Esophagus muscularis mucosa (tissue), 4 donors: ENCODE measurements at regions not wholly inside any gene's neighbourhood (a gene's known extent, or its start where the extent isn't known, plus 50 kb on each side); places are given as distances from the start of the nearest gene placed in this dataset.

Experiments used
- DNase-seq: peaks from one replicate; pipeline ENCODE4 v3.0.0-alpha.2; 2017; ENCODE audit errors: extremely low spot score
- H3K27ac ChIP-seq, 4 donors: fragments of 200-600 bp; sonication (generic); replicated peaks in 1 of 4; 1 replicate in 3 of 4; 2 replicates in 1 of 4; pipeline ENCODE4 v1.5.1; 2016 to 2019; ENCODE audit warnings: mild to moderate bottlenecking in 1 of 4
- H3K27me3 ChIP-seq, 4 donors: fragments of 200-600 bp; sonication (generic); one replicate each; pipeline versions ENCODE4 v1.5.1 to v1.6.0; 2016 to 2019
- H3K36me3 ChIP-seq, 4 donors: fragments of 200-600 bp; sonication (generic); one replicate each; pipeline ENCODE4 v1.5.1; 2016 to 2019
- H3K4me1 ChIP-seq, 4 donors: fragments of 200-600 bp; sonication (generic); one replicate each; pipeline ENCODE4 v1.5.1; 2016 to 2019
- H3K4me3 ChIP-seq, 4 donors: fragments of 200-600 bp; sonication (generic); 1 replicate in 2 of 4; 2 replicates in 2 of 4; pipeline ENCODE4 v1.5.1; 2016 to 2019; ENCODE audit warnings: mild to moderate bottlenecking in 4 of 4, moderate library complexity in 1 of 4
- H3K9me3 ChIP-seq, 4 donors: fragments of 200-600 bp; sonication (generic); 1 replicate in 3 of 4; 2 replicates in 1 of 4; pipeline ENCODE4 v1.5.1; 2016 to 2019
- EP300 ChIP-seq: sonication (generic); formaldehyde crosslinking; IDR thresholded peaks from one replicate; pipeline ENCODE4 v1.6.1; 2017; ENCODE audit warnings: antibody characterized with exemption
- POLR2A ChIP-seq: fragments of 450-650 bp; IDR thresholded peaks from one replicate; pipeline ENCODE4 v1.6.1; 2017; ENCODE audit warnings: antibody characterized with exemption, moderate library complexity, mild to moderate bottlenecking, low read depth
- POLR2AphosphoS5 ChIP-seq, 2 donors: sonication (generic); formaldehyde crosslinking; IDR thresholded peaks; one replicate each; pipeline ENCODE4 v1.6.1; 2017; ENCODE audit warnings: antibody characterized with exemption in 2 of 2
- WGBS: methylation state at CpG from one replicate; pipeline ENCODE4 v1.1.5; 2018; 5-methylcytosine and 5-hydroxymethylcytosine counted together
- intact Hi-C: fragments of 100-400 bp; cut with DNase I; formaldehyde crosslinking; loops from one replicate; pipeline ENCODE4 v1.15.1; 2023
- TF ChIP-seq, protein P1 (sequence below), 3 experiments: fragments of 200-600 bp in 2 of 3; fragments of 450-650 bp in 1 of 3; sonication (generic) in 2 of 3; IDR thresholded peaks; one replicate each; pipeline ENCODE4 v1.5.1; 2017 to 2019; ENCODE audit warnings: antibody characterized with exemption in 3 of 3, mild to moderate bottlenecking in 2 of 3, moderate library complexity in 1 of 3

DNA sequence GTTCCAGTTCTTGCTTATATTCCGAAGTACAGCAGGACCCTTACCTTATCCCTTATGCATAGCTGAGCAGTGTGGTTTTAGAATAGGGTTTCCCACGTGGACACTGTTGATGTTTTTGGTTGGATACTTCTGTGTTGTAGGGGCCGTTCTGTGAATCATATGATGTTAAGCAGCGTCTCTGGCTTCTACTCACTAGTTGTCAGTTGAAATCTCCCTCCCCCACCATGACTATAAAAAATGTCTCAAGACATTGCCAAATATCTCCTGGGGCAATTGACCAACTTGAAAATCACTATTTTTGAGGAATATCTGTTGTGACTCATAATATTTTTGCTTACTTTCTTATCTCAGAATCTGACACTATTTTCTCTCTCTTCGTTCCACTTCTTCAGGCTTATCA, 713.7 kb downstream of the TSN start:
- TF ChIP-seq POLR2A = no peak
- no peak for TF ChIP-seq POLR2AphosphoS5 (IDR thresholded peaks at IDR 0.05)
- TF ChIP-seq, protein P1, sequence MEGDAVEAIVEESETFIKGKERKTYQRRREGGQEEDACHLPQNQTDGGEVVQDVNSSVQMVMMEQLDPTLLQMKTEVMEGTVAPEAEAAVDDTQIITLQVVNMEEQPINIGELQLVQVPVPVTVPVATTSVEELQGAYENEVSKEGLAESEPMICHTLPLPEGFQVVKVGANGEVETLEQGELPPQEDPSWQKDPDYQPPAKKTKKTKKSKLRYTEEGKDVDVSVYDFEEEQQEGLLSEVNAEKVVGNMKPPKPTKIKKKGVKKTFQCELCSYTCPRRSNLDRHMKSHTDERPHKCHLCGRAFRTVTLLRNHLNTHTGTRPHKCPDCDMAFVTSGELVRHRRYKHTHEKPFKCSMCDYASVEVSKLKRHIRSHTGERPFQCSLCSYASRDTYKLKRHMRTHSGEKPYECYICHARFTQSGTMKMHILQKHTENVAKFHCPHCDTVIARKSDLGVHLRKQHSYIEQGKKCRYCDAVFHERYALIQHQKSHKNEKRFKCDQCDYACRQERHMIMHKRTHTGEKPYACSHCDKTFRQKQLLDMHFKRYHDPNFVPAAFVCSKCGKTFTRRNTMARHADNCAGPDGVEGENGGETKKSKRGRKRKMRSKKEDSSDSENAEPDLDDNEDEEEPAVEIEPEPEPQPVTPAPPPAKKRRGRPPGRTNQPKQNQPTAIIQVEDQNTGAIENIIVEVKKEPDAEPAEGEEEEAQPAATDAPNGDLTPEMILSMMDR (IDR thresholded peaks at IDR 0.05) = no peak
- no peak for TF ChIP-seq EP300
- Histone ChIP-seq H3K27me3 (no peaks in the 10 kb centered on the region), H3K4me3 (no peak overlapping the region), H3K4me1 (no peaks in the 10 kb centered on the region), H3K36me3 (no peaks in the 10 kb centered on the region), H3K27ac (no peak overlapping the region), H3K9me3 (no peaks in the 10 kb centered on the region)
- no peak for DNase-seq
- WGBS = 80% methylated on average over 5 of the region's 5 CpGs
- intact Hi-C loops = no loop called here

DNA sequence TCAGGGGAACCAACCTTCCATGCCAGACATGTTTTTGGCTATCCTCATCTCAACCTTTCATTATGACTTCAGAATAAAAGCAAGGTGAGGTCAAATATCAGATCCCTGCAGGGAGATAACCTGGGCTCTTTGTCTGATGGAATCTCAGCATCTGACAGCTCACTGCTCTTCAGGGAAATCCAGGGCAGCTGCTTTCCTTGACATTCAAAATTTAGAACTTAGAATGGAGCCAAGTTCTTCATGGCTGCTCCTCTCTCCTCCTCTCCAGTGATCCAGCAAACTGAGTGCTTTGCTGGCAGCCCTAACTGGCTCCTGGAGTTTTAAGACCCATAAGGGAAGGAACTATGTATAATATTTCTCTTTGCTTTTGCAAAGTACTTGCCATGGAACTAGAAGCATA, 716.3 kb downstream of the TSN start:
- Histone ChIP-seq H3K36me3 (no peaks in the 10 kb centered on the region), H3K4me3 (no peak overlapping the region), H3K27me3 (no peaks in the 10 kb centered on the region), H3K27ac (no peak overlapping the region), H3K4me1 (no peaks in the 10 kb centered on the region), H3K9me3 (no peaks in the 10 kb centered on the region)
- TF ChIP-seq, protein P1 (IDR thresholded peaks at IDR 0.05) = no peak
- TF ChIP-seq POLR2A = no peak
- TF ChIP-seq EP300 = no peak
- no peak for TF ChIP-seq POLR2AphosphoS5 (IDR thresholded peaks at IDR 0.05)
- DNase-seq = no peak
- intact Hi-C loops = no loop called here

DNA sequence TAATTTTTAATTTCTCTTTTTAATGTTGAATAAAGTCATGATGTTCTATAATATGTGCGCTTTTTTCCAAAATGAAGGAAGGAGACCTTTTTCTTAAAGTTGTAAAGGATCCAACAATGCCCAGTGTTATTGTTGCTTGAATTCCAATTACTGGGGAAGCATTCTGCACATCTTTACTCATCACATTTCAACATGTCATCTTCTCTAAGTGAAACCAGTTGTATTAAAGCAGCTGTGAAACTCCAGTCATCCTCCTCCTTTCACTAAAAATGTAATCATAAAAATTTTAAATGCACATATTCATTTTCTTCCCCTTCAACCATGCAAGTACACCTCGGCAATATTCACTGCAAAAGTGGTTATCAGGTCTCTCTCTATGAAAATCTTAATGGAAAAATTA, 722.7 kb downstream of the TSN start:
- Histone ChIP-seq H3K27ac (no peak overlapping the region), H3K4me1 (no peaks in the 10 kb centered on the region), H3K9me3 (no peaks in the 10 kb centered on the region), H3K27me3 (no peaks in the 10 kb centered on the region), H3K4me3 (no peak overlapping the region), H3K36me3 (no peaks in the 10 kb centered on the region)
- intact Hi-C loops = no loop called here
- DNase-seq = no peak
- WGBS = 69% methylated on average over 2 of the region's 2 CpGs
- TF ChIP-seq, protein P1 (IDR thresholded peaks at IDR 0.05) = no peak
- TF ChIP-seq POLR2A (no peak), POLR2AphosphoS5 (IDR thresholded peaks at IDR 0.05) (no peak), EP300 (no peak)

DNA sequence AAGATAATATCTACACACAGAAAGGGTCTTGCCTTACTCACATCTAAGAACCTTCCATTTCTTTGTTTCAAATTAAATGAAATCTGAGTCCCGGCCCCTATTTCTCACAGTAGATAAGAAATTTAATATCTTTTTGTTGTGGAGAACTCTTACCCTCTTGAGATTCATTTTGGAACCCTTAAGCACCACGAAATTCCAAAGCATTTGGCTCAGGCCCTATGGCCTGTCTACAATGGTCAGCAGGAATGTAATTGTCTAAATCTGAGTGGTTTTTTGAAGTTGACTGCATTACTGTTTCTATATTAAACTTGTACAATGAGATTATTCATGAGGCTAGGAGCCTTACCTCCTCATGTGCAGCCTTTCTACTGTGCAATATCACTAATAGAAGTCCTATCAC, 723.3 kb downstream of the TSN start:
- H3K27me3 ChIP-seq = no peaks in the 10 kb centered on the region
- no peaks in the 10 kb centered on the region for H3K9me3 ChIP-seq
- no peak overlapping the region for H3K27ac ChIP-seq
- no peaks in the 10 kb centered on the region for H3K4me1 ChIP-seq
- WGBS = 56% methylated on average over 2 of the region's 2 CpGs
- intact Hi-C loops = no loop called here
- no peak for DNase-seq
- H3K4me3 ChIP-seq = no peak overlapping the region
- TF ChIP-seq EP300 (no peak), POLR2A (no peak), POLR2AphosphoS5 (IDR thresholded peaks at IDR 0.05) (no peak)
- TF ChIP-seq, protein P1 (IDR thresholded peaks at IDR 0.05) = no peak
- H3K36me3 ChIP-seq = no peaks in the 10 kb centered on the region

DNA sequence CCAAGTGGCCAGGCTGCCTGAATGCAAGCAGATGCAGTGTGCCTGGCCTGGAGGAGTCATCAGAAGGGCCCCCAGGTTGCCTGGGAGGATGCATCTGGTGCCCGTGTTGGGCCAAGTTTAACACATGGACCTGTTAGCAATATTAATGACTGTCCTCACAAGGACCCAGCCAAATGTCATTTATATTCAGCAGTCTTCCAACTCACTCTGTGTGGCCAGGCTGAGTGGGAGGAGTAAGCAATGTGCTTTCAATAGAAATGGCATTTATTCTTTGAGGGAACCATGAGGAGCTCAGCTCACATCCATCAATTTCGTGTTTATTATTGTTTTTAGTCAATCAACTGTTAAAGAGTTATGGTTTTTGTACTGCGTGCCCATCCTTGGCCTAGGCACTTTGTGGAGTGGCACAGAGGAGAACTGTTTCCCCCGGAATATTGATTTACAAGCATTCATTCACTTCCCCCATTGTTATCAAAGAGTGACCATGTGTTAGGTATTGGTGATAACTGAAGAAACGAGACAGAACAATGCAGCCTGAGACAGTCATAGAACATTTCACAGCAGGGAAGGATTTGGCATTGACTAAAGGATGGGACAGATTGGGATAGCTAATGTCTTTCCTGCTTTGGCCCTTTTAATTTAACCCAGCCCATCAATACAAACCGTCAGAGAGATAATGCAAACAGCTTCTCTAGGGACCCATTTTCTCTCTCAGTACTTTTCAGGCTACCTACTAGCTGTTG, 725.2 kb downstream of the TSN start:
- TF ChIP-seq EP300 (no peak), POLR2A (no peak), POLR2AphosphoS5 (IDR thresholded peaks at IDR 0.05) (no peak)
- TF ChIP-seq, protein P1 (IDR thresholded peaks at IDR 0.05) = no peak
- Histone ChIP-seq H3K36me3 (no peaks in the 10 kb centered on the region), H3K9me3 (no peaks in the 10 kb centered on the region), H3K4me3 (no peak overlapping the region), H3K27me3 (no peaks in the 10 kb centered on the region), H3K27ac (no peak overlapping the region), H3K4me1 (no peaks in the 10 kb centered on the region)
- no peak for DNase-seq
- intact Hi-C loops = no loop called here
- WGBS = 82% methylated on average over 6 of the region's 6 CpGs
